ENCODE measurements at regions not wholly inside any gene's neighbourhood (a gene's known extent, or its start where the extent isn't known, plus 50 kb on each side); places are given as distances from the start of the nearest gene placed in this dataset.

DNA sequence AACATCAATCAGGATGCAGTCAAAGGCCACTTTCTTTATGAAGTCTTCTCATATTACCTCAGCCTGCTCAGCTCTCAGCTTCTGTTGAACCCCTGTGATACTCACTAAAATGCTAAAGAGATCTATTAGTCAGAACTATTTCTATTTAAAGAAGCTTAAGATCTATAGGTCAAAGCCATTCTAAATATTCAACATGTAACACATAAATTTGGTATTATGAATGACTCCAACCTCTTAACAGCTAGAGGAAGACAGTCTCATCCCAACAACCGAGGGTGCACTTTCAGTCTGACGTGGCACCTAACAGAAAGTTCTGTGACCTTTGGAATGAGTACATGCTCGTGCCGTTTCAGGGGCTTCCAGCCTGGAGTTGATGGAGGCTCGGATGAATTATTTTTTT lies 301.5 kb upstream of the VLDLR start:
- H3K4me3 ChIP-seq = no peak overlapping the region
- no peak for DNase-seq
- H3K36me3 ChIP-seq (replicated peaks in 1 of 2; ENCODE audit: insufficient read depth in 1 of 2, low read depth in 2 of 2) = no peaks in the 10 kb centered on the region
- no peaks in the 10 kb centered on the region for H3K9me3 ChIP-seq
- H3K4me1 ChIP-seq = no peaks in the 10 kb centered on the region
- intact Hi-C loops (cut with DNase I) = no loop called here
- no peak for ATAC-seq
- no peaks in the 10 kb centered on the region for H3K27me3 ChIP-seq
- no peak for TF ChIP-seq POLR2A (IDR thresholded peaks at IDR 0.05)
- TF ChIP-seq, protein P1, sequence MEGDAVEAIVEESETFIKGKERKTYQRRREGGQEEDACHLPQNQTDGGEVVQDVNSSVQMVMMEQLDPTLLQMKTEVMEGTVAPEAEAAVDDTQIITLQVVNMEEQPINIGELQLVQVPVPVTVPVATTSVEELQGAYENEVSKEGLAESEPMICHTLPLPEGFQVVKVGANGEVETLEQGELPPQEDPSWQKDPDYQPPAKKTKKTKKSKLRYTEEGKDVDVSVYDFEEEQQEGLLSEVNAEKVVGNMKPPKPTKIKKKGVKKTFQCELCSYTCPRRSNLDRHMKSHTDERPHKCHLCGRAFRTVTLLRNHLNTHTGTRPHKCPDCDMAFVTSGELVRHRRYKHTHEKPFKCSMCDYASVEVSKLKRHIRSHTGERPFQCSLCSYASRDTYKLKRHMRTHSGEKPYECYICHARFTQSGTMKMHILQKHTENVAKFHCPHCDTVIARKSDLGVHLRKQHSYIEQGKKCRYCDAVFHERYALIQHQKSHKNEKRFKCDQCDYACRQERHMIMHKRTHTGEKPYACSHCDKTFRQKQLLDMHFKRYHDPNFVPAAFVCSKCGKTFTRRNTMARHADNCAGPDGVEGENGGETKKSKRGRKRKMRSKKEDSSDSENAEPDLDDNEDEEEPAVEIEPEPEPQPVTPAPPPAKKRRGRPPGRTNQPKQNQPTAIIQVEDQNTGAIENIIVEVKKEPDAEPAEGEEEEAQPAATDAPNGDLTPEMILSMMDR (IDR thresholded peaks at IDR 0.05) = no peak
- WGBS, 2 donors = 78 to 82% methylated on average over 5 of the region's 5 CpGs
- no peak overlapping the region for H3K27ac ChIP-seq

DNA sequence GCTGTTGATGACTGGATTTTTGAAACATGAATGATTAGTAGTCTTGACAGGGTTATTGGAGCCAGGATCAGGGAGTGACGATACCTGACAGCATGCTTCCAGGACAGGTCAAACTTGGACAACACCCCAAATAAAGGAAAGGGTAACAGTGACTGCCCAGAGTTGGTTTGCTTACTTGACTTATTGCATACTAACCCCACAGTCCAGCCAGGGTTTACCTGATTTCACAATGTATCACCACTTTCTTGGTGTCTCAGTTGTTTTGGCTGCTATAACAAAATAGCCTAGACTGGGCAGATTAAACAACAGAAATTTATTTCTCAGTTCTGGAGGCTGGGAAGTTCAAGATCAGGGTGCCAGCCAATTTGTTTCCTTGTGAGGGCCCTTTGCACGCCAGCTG lies 301.0 kb upstream of the VLDLR start:
- H3K4me3 ChIP-seq = no peak overlapping the region
- TF ChIP-seq, protein P1 (IDR thresholded peaks at IDR 0.05) = no peak
- no peak for TF ChIP-seq POLR2A (IDR thresholded peaks at IDR 0.05)
- H3K4me1 ChIP-seq = no peaks in the 10 kb centered on the region
- no peaks in the 10 kb centered on the region for H3K36me3 ChIP-seq (replicated peaks in 1 of 2; ENCODE audit: insufficient read depth in 1 of 2, low read depth in 2 of 2)
- WGBS, 2 donors = 88 to 94% methylated on average over 2 of the region's 2 CpGs
- no peaks in the 10 kb centered on the region for H3K27me3 ChIP-seq
- no peak for ATAC-seq
- intact Hi-C loops (cut with DNase I) = no loop called here
- no peak overlapping the region for H3K27ac ChIP-seq
- no peaks in the 10 kb centered on the region for H3K9me3 ChIP-seq
- DNase-seq = no peak

DNA sequence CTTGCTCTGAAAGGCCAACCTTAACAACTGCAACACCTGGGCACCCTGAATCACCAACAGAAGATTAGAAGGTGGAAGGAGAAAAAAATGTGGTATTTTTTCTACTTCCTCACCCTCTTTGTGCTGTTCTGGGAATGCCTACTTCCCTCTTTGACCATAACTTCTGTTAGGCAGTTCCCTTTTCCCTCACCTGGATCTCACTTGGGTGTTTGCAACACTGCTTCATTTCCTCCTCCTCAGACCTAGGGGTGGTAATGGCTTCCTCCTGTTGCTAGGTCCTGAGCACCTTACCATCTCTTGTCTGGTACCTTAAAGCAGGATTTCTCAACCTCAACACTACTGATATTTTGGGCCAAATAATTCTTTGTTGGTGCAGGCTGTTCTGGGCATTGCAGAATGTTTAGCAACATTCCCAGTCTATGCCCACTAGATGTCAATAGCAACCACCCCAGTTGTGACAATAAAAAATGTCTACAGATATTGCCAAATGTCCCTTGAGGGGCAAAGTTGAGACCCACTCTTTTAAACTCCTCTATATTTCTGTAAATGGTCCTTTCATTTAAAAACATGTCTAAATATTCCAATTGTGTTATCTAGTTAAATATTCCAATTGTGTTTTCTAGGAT lies 300.0 kb upstream of the VLDLR start:
- Histone ChIP-seq H3K4me3 (no peak overlapping the region), H3K27me3 (no peaks in the 10 kb centered on the region), H3K4me1 (no peaks in the 10 kb centered on the region), H3K9me3 (no peaks in the 10 kb centered on the region), H3K27ac (no peak overlapping the region), H3K36me3 (replicated peaks in 1 of 2; ENCODE audit: insufficient read depth in 1 of 2, low read depth in 2 of 2) (no peaks in the 10 kb centered on the region)
- no peak for TF ChIP-seq POLR2A (IDR thresholded peaks at IDR 0.05)
- TF ChIP-seq, protein P1 (IDR thresholded peaks at IDR 0.05) = peak in 4 of 7 experiments; percentile 37 to 56 (median 48)
- intact Hi-C loops (cut with DNase I) = no loop called here
- DNase-seq (no peak), ATAC-seq (no peak)

DNA sequence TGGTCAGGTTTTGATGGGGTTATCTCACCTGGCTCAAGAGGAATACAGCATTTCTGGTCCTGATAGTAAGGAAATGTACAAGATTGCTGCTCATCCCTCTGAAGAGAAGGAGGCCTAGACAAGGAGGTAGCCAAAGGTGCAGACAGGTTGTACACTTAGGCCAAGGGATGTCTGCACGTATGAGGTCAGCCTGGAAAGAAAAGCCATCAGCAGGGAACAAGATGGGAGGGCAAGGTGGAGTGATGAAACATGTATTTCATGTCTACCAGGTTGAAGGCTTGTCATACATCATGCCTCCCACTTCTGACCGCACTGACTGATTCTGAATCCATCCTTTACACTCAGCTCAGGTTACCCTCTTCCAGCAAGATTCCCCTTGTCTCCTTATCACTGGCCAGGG lies 296.8 kb upstream of the VLDLR start:
- H3K4me1 ChIP-seq = no peaks in the 10 kb centered on the region
- WGBS, 2 donors = 86% methylated on average over 2 of the region's 2 CpGs
- H3K4me3 ChIP-seq = no peak overlapping the region
- TF ChIP-seq, protein P1 (IDR thresholded peaks at IDR 0.05) = no peak
- TF ChIP-seq POLR2A (IDR thresholded peaks at IDR 0.05) = no peak
- intact Hi-C loops (cut with DNase I) = no loop called here
- ATAC-seq (no peak), DNase-seq (no peak)
- H3K27me3 ChIP-seq = no peaks in the 10 kb centered on the region
- no peaks in the 10 kb centered on the region for H3K36me3 ChIP-seq (replicated peaks in 1 of 2; ENCODE audit: insufficient read depth in 1 of 2, low read depth in 2 of 2)
- no peaks in the 10 kb centered on the region for H3K9me3 ChIP-seq
- no peak overlapping the region for H3K27ac ChIP-seq

DNA sequence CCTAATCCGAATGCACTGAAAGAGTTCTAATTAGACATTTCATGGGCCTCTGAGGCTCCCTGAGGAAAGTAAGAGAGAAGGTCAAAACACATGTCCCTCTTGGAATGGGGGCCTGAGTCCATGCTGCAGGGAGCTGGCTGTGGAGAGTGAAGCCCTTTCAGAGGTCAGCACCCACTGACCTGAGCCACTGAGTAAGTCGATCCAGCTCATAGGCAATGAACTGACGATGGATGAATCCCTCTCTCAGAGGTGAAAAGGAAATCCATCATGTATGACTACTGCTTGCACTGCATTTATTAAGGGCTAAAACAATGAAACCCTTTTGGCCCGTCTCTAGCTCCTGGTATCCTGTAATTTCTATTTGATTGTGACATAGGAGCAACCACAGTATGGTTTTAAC lies 288.9 kb upstream of the VLDLR start:
- no peaks in the 10 kb centered on the region for H3K36me3 ChIP-seq (replicated peaks in 1 of 2; ENCODE audit: insufficient read depth in 1 of 2, low read depth in 2 of 2)
- TF ChIP-seq POLR2A (IDR thresholded peaks at IDR 0.05) = no peak
- TF ChIP-seq, protein P1 (IDR thresholded peaks at IDR 0.05) = no peak
- H3K27me3 ChIP-seq = no peaks in the 10 kb centered on the region
- H3K9me3 ChIP-seq = no peaks in the 10 kb centered on the region
- no peaks in the 10 kb centered on the region for H3K4me1 ChIP-seq
- intact Hi-C loops (cut with DNase I) = no loop called here
- H3K27ac ChIP-seq = no peak overlapping the region
- ATAC-seq (no peak), DNase-seq (no peak)
- 76 to 85% methylated on average over 4 of the region's 4 CpGs for WGBS, 2 donors
- no peak overlapping the region for H3K4me3 ChIP-seq

All from body of pancreas (tissue), 4 donors.